ENCODE measurements at regions not wholly inside any gene's neighbourhood (a gene's known extent, or its start where the extent isn't known, plus 50 kb on each side); places are given as distances from the start of the nearest gene placed in this dataset.
"Not testable (repeated sequence)": the region's sequence is repeated elsewhere in the genome, so short reads cannot be mapped to it uniquely, and the experiment has no call there.

DNA sequence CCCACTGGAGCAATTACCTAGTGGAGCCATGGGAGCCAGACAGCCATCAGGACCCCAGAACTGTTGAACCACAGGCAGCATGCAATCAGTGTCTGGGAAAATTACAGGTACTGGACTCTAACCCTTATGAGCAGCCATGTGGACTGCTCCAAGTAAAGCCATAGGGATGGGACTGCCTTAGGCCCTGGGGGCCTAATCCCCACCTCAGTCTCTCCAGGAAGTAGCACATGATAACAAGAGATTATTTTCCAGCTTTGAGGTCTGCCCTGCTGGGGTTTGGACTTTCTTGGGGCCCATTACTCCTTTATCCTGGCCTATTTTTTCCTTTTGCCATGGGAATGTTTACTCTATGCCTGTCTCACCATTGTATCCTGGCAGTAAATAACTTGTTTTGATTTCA lies 226.8 kb downstream of the AEBP2 start:
- no peak for DNase-seq (ENCODE audit: low read depth in 2 of 2)

DNA sequence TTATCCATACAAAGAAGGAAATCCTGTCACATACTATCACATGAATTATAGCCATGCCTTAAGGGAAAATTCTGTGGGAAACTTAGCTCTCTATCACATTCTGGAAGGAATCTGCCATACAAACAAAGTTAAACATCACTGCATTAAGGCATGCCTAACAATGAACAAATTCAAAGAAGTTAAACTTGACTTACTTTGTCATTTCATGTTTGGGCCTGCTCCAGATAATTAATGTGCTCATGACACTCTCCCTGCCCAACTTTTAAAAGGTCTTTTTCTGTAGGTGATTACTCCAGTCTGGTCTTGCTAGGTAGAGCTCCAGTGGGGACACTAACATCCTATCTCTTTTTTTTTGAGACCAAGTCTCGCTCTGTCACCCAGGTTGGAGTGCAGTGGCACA lies 230.5 kb downstream of the AEBP2 start:
- no peak for DNase-seq (ENCODE audit: low read depth in 2 of 2)

DNA sequence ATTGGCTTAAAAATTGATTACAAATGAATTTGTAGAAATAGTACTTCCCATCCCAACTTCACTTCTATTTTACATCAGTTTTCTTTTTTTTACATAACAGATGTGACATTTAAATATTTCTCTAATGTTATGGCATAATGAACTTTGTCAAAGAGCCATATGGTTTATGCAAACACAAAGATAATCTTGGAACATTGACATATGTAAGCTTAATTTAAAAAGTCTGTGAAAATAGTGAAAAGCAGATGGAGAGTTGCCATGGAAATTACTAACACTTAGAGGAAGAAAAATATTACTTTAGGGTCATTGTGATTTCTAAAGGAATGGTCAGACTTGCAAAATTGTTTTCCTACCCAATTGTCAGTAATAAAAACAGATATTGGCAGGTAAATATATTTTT lies 232.4 kb downstream of the AEBP2 start:
- DNase-seq (ENCODE audit: low read depth in 2 of 2): no peak

DNA sequence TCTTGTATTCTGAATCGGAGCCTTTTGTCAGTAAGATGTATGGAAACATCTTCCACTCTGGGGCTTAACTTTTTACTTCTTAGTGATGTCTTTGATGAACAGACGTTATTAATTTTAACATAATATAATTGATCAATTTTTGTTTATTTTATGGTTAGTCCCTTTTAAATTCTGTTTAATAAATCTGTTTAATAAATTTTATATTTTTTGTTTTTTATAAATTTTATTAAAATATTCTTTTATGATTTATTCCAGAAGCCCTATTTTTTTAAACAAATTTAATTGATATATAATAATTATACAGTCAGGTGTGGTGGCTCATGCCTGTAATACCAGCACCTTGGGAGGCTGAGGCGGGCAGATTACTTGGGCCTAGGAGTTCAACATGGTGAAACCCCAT lies 235.1 kb downstream of the AEBP2 start:
- no peak for DNase-seq (ENCODE audit: low read depth in 2 of 2)

DNA sequence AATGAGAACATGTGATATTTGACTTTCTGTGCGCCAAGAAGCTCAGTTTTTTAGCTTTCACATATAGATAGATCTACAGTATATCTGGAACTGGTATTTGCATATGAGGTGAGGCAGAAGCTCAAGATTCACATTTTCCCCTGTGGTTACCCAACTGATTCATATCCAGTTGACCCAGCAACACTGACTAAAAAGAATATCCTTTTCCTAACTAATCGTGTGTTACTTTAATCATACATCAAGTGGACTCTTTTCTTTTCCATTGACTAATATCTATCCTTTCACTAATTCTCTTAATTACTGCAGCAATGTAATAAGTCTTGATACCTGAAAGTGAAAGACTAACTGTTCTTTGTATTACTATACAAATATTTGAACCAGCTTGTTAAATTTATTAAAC lies 236.1 kb downstream of the AEBP2 start:
- DNase-seq (ENCODE audit: low read depth in 2 of 2): no peak

DNA sequence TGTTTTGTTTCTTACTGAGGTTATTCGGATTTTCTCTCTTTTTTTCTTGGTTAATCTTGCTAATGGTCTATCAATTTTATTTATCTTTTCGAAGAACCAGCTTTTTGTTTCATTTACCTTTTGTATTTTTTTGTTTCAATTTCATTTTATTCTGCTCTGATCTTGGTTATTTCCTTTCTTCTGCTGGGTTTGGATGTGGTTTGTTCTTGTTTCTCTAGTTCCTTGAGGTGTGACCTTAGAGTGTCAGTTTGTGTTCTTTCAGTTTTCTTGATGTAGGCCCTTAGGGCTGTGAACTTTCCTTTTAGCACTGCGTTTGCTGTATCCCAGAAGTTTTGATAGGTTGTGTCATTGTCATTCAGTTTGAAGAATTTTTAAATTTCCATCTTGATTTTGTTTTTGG lies 239.2 kb downstream of the AEBP2 start:
- not testable (repeated sequence) for DNase-seq (ENCODE audit: low read depth in 2 of 2)

DNA sequence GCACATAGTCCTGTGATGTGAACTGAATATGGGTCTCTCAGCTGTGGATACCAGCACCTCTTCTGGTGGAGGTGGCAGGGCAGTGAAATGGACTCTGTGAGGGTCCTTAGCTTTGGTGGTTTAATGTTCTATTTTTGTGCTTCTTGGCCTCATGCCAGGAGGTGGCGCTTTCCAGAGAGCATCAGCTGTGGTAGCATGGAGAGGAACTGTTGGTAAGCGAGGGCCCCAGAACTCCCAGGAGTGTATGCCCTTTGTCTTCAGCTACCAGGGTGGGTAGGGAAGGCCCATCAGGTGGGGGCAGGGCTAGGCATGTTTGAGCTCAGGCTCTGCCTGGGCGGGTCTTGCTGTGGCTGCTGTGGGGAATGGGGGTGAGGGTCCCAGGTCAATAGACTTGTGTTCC lies 241.7 kb downstream of the AEBP2 start:
- DNase-seq (ENCODE audit: low read depth in 2 of 2): no peak

DNA sequence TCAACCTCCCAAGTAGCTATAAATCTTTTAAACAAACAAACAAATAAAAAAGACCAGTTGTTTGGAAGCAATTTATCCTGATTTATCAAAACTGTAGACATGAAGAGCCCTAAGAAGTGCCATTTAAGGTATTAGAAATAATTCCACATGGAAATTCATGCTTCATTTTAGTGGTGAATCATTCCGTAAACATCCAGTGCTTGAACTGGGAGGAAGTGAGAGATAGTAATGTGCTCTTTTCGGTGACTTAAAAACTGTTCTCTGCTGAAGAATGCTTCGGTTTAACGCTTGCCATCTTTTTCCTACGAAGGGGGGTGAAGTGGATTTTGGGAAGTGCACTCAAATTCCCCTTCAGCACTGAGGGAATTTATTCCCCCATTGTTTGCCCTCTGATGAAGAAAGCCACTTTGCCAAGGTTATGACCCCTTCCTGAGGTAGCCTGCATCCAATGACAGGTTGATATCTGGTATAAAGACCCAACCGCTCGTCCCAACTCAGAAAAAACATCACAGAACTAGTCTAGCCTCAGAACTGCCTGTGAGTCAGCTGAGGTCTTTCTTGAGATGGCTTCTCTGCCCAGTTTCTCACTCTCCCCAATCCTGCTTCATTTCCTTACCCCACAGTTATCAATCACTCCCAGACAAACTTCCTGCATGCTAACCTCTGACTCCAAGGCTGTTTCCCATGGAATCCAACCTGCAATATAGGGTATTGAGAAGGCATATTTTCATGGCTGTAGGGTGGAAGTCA lies 244.1 kb downstream of the AEBP2 start:
- DNase-seq (ENCODE audit: low read depth in 2 of 2): no peak

DNA sequence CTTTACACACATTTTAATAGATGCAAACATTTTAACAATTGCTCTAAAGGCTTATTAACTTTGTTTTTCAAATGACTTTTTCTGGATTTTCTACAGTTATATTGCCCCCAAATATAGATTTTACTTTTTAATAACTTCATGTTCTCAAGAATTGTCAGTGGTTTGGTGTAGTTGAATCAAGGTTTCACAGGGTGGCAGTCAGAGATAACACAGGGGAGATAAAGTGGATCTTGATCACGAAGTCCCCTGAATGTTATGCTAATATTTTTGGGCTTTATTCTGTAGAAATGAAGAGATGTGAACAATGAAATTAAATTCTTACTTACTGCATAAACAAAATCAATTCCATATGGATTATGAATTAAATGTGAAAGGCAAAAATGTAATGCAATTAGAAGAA lies 248.1 kb downstream of the AEBP2 start:
- DNase-seq (ENCODE audit: low read depth in 2 of 2): no peak

DNA sequence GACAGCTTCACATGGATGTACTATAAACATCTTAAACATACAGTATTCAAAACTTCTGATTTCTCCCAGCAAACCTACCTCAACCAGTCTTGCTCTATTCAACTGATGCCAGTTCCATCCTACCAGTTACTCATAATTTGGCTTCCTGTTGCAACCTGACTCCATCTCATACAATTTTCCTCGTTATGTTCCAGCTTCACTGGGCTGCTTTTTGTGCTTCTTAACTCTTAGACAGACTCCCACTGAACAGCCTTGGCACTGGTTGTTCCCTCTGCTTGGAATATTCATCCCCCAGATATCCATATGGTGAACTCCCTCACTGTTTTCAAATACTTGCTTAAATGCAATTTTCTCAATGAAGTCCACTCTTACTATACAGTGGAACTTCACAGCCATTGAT lies 249.2 kb downstream of the AEBP2 start:
- DNase-seq (ENCODE audit: low read depth in 2 of 2): no peak

DNA sequence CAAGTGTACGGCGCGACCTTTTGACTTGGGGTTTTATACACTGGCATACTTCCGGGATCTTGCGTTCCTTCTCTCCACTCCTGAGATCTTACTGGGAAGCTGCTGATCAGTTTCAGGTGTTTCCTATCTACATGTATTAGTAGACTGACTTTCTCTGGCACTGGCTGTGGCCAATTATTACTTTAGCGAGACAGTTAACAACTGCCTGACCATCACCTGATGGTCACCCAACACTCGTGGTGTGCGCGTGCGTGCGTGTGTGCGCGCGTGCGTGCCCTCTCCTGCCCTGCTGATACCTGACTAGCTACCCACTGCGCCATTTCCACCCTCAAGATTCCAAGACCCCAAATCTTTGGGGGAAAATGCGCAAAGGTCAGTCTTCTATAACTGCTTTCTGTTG lies 249.9 kb downstream of the AEBP2 start:
- no peak for DNase-seq (ENCODE audit: low read depth in 2 of 2)

DNA sequence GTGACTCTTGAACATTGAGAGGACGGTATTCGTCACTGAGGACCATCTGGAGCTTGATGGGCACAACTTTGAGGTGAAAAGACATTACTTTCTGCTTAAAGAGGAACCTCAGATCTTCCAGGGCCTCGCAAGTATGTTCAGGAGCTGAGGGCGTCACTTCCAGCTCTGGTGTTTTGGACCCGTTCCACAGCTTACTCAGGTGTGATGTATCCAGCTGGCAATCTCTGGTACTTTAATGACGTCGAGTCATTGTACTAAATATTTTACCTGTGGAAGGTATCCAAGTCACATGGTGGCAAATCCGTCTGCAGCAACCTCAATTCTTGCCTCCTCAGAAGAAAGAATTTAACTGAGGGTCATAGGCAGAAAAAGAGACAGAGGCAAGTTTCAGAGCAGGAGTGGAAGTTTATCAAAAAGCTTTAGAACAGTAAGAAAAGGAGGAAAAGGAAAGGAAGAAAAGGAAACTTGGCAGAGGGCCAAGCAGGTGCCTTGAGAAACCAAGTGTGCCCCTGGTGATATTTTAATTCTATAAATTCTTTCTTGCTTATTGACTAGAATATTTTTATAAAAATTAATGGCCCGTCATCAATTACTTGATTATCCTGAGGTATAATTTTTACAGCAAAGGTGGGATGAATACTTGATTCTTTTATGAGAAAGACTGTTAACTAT lies 250.6 kb downstream of the AEBP2 start:
- no peak for DNase-seq (ENCODE audit: low read depth in 2 of 2)

DNA sequence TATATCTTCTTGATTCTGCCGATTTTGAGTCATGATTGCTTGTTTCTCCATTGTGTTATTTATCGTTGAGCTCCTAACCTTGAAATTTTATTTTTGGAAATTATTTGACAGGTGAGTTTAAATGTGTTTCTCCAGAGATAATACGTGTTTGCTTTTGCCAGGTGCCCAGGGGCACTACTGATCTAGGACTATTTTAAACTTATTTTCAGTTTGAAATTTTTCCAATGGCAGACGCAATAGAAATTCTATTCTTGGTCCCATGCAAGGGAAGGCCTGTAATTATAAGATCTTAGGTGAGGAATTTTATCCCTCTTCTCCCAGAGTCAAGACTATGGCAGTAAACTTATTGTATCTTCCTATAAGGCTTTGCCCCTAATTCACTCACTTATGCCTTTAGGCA lies 252.8 kb downstream of the AEBP2 start:
- DNase-seq (ENCODE audit: low read depth in 2 of 2): no peak

DNA sequence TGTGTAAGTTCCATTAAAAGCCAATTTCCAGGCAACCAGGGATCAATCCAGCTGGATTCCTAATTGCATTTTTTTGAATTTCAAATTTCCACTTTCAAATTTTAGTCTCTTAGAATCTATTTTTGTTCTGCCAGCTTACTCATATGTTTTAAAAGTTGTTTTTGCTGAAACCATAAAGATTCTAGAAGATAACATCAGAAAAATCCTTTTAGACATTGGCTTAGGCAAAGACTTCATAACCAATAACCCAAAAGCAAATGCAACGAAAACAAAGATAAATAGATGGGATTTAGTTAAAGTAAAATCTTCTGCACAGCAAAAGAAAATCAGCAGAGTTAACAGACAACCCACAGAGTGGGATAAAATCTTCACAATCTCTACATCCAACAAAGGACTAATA lies 253.3 kb downstream of the AEBP2 start:
- DNase-seq (ENCODE audit: low read depth in 2 of 2): no peak

DNA sequence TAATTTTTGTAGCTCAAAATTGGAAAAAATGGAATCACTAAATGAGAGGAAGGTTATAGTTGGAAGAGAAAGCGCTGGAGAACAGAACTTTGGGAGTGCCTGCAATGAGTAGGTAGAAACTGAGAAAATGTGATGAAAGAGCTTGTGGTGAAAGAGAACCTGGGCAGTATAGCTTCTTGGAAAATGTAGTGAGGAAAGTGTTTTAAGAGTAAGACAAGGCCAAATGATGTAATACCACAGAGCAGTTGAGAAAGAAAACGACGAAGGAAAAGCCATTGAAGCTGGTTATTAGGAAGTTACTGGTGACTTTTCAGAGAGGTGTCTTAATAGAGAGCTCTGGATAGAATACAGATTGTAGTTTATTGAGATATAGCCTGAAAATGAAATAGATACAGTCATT lies 255.3 kb downstream of the AEBP2 start:
- no peak for DNase-seq (ENCODE audit: low read depth in 2 of 2)

DNA sequence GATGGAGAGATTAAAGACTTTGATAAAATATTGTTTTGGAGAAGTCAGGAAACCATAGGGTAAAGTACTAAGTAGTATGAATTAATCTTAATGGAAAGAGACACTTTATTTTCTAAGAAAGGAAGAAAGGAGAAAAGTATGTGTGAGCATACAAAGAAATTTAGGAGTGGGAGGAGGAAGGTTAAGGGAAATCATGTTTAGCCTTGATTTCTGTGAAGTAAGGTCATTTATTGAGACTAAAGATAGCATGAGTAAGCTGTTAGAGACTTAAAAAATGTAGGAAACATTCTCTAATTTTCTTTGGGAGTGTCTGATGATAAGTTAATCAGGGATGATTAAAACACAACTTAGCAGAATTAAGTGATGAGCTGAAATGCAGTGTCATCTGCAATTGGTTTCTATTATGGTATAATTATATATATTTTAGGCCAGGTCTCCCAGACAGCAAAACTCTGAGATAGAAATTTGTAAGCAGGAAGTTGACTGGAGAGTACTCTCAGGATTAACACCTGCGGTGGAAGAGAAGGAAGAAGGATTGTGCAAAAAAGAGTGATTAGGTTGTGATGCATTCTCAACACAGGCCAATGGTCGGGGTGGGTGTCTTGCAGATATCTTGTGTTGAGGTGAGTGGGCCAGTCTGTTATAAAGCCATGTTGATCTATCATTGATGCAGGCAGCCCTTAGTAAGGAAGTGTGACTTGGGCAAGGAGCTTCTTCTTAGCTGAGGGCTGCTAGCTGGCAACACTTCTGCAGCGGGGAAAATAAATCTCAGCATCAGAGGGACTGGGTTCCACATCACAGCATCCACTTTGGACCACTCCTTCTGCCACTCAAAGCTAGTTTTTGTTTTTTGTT lies 256.2 kb downstream of the AEBP2 start:
- no peak for DNase-seq (ENCODE audit: low read depth in 2 of 2)

DNA sequence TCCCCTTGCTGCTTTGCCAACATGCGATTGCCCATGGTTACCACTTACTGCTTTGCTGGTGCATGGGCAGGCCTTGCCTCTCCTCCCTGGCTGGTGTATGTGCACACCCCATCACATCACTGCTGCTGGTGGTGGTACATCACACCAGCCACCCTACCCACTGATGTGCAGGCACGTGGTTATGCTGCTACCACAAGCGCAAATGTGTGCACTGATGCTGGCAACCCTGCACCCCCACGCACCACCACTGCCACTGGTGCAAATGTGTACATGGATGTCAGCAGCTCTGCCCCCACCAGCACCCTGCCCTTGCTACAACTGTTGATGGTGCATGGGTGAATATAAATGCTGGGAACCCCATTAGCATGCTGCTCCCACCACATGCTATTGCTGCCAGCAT lies 261.7 kb downstream of the AEBP2 start:
- DNase-seq (ENCODE audit: low read depth in 2 of 2): no peak

DNA sequence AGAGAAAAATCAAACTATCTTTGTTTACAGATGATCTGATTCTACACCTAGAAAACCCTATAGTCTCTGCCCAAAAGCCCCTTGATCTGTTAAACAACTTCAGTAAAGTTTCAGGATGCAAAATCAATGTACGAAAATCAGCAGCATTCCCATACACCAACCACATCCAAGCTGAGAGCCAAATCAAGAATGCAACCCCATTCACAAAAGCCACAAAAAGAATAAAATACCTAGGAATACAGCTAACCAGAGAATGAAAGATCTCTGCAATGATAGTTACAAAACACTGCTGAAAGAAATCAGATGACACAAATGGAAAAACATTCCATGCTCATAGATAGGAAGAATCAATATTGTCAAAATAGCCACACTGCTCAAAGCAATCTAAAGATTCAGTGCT lies 265.7 kb downstream of the AEBP2 start:
- DNase-seq (ENCODE audit: low read depth in 2 of 2): no peak

DNA sequence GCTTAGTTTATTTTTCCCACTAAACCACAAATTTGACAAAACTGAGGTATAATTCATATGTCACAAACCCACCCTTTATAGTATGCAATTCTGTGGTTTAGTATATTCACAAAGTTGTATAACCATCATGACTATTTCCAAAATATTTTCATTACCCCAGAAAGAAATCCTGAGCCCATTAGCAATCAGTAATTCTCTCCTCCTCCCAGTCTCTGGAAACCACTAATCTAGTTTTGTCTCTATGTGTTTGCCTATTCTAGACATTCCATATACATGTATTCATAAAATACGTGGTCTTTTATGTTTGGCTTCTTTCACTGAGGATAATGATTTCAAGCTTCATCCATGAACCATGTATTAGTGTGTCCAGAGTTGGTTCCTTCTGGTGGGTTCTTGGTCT lies 267.6 kb downstream of the AEBP2 start:
- no peak for DNase-seq (ENCODE audit: low read depth in 2 of 2)

DNA sequence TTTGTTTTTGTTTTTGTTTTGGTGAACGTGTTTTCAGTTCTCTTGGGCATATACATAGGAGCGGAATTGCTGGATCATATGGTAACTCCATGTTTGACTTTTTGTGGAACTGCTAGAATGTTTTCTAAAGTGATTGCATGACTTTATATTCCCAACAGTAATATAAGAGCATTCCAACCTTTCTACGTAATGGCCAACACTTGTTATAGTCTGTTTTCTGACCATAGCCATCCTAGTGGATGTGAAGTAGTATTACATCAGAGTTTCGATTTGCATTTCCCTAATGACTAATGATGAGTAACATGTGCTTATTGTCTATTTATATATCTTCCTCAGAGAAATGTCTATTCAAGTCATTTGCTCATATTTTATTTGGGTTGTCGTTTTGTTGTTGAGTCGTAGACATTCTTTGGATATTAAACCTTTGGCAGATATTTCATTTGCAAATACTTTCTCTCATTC lies 268.7 kb downstream of the AEBP2 start:
- no peak for DNase-seq (ENCODE audit: low read depth in 2 of 2)

DNA sequence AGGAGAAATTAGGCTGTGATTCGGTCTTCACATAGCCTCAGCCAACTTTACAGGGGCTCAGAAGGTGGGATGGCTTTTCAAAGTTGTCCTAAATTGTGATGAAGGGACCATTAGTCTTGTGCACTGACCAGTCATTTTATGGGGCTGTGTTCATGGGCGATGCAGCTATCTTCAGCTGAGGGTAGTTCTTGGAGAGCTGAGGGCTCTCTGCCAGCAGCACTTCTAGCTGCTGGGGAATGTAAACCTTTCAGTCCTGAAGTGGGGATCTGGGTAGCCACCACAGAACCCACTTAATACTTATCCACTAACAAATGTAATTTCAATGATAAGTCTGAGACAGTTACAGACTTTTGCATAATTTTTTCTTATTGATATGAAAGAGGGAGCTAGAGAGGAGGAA lies 270.6 kb downstream of the AEBP2 start:
- DNase-seq (ENCODE audit: low read depth in 2 of 2): no peak

All from stimulated activated CD8-positive, alpha-beta memory T cell treated with anti-CD3 and anti-CD28 coated beads, Interleukin-2, amount 100 ng/mL, for 48 hours (primary cell).